HCT116 (cell line): ENCODE measurements at regions not wholly inside any gene's neighbourhood (a gene's known extent, or its start where the extent isn't known, plus 50 kb on each side); places are given as distances from the start of the nearest gene placed in this dataset.

ENCODE experiments used
- CEBPB ChIP-seq: IDR thresholded peaks from 2 replicates; pipeline ENCODE4 v1.6.1; 2012; ENCODE audit warnings: low read depth
- CTCF ChIP-seq, 3 experiments: fragments of 200-600 bp in 1 of 3; sonication (generic) in 1 of 3; IDR thresholded peaks in 2 of 3; conservative IDR thresholded peaks in 1 of 3; 2 replicates each; pipeline ENCODE4 v1.5.1; 2012 to 2017; ENCODE audit warnings: low read depth in 2 of 3, low read length in 2 of 3, antibody characterized with exemption in 1 of 3, borderline replicate concordance in 1 of 3, control low read depth in 1 of 3, mild to moderate bottlenecking in 1 of 3, mixed read lengths in 1 of 3, mixed run types in 1 of 3, moderate library complexity in 1 of 3; ENCODE audit not compliant: insufficient read depth in 1 of 3
- EGR1 ChIP-seq: IDR thresholded peaks from 2 replicates; pipeline ENCODE4 v1.6.1; 2012; ENCODE audit warnings: low read depth
- EZH2phosphoT487 ChIP-seq: fragments of 200-600 bp; IDR thresholded peaks from 2 replicates; pipeline ENCODE4 v1.6.1; 2018; ENCODE audit warnings: antibody characterized with exemption, borderline replicate concordance
- MAX ChIP-seq: IDR thresholded peaks from 2 replicates; pipeline ENCODE4 v1.6.1; 2012
- POLR2A ChIP-seq: IDR thresholded peaks from 2 replicates; pipeline ENCODE4 v1.7.0; 2011; ENCODE audit warnings: borderline replicate concordance; ENCODE audit not compliant: insufficient read depth, insufficient read length; ENCODE audit errors: extremely low read depth
- POLR2AphosphoS5 ChIP-seq: IDR thresholded peaks from 2 replicates; pipeline ENCODE4 v1.6.1; 2011; ENCODE audit warnings: mild to moderate bottlenecking, low read depth, low read length, moderate library complexity
- RAD21 ChIP-seq: IDR thresholded peaks from 2 replicates; pipeline ENCODE4 v1.6.1; 2012; ENCODE audit warnings: low read depth, mild to moderate bottlenecking
- REST ChIP-seq: IDR thresholded peaks from 2 replicates; pipeline ENCODE4 v1.6.1; 2012; ENCODE audit warnings: low read depth
- TCF7L2 ChIP-seq: IDR thresholded peaks from 2 replicates; pipeline ENCODE4 v1.7.0; 2011; ENCODE audit warnings: borderline replicate concordance, inconsistent platforms; ENCODE audit not compliant: insufficient read depth, insufficient read length; ENCODE audit errors: extremely low read depth
- YY1 ChIP-seq: IDR thresholded peaks from 2 replicates; pipeline ENCODE4 v1.6.1; 2011; ENCODE audit warnings: low read length, low read depth, moderate library complexity, mild to moderate bottlenecking; ENCODE audit not compliant: insufficient replicate concordance; ENCODE audit errors: extremely low read depth

GRCh38 chr14:97489750-97490149 lies 692.6 kb downstream of the VRK1 start:
- TF ChIP-seq EZH2phosphoT487 (no peak), YY1 (no peak), RAD21 (no peak), CEBPB (no peak), POLR2AphosphoS5 (no peak), CTCF (IDR thresholded peaks at IDR 0.05 in 2 of 3, conservative IDR thresholded peaks at IDR 0.05 in 1 of 3; ENCODE audit: borderline replicate concordance in 1 of 3, insufficient read depth in 1 of 3, low read depth in 2 of 3, low read length in 2 of 3) (no peak), POLR2A (no peak), REST (no peak), EGR1 (no peak), TCF7L2 (no peak), MAX (no peak)
